ENCODE measurements at regions not wholly inside any gene's neighbourhood (a gene's known extent, or its start where the extent isn't known, plus 50 kb on each side); places are given as distances from the start of the nearest gene placed in this dataset.
A peak's percentile ranks its signal among the peaks of the same experiment; 100 is the strongest.

GRCh38 chr5:155915601-155916000 lies 411.4 kb upstream of the SGCD start:
- no peak overlapping the region for H3K27ac Mint-ChIP-seq (ENCODE audit: unreplicated experiment)
- DNase-seq (ENCODE audit: low read depth) = peak; percentile 12
- H3K4me3 Mint-ChIP-seq (ENCODE audit: unreplicated experiment) = no peak overlapping the region
- no peaks in the 10 kb centered on the region for H3K36me3 Mint-ChIP-seq (ENCODE audit: low read depth, unreplicated experiment)
- no peaks in the 10 kb centered on the region for H3K9me3 ChIP-seq (ENCODE audit: insufficient read depth, low read depth, low read length)
- no peaks in the 10 kb centered on the region for H4K20me1 ChIP-seq (ENCODE audit: insufficient read depth, low read length)
- no peaks in the 10 kb centered on the region for H3K9me3 Mint-ChIP-seq (ENCODE audit: unreplicated experiment)
- H3K4me1 ChIP-seq (ENCODE audit: insufficient read depth, low read length) = no peaks in the 10 kb centered on the region
- H3K27me3 Mint-ChIP-seq (ENCODE audit: low read depth, unreplicated experiment) = no peaks in the 10 kb centered on the region
- H2AFZ ChIP-seq (ENCODE audit: low read depth, low read length) = no peak overlapping the region
- no peak overlapping the region for H3K4me3 ChIP-seq (ENCODE audit: insufficient read depth, low read depth, low read length)
- peaks cover 17% of the 10 kb centered on the region for H3K4me1 Mint-ChIP-seq (ENCODE audit: low read depth, unreplicated experiment)
- no peak overlapping the region for H3K4me2 ChIP-seq (ENCODE audit: low read length)
- H3K36me3 ChIP-seq (ENCODE audit: insufficient read depth, low read length) = no peaks in the 10 kb centered on the region
- H3K27me3 ChIP-seq (ENCODE audit: insufficient read depth, low read length) = no peaks in the 10 kb centered on the region
- TF ChIP-seq CTCF (IDR thresholded peaks at IDR 0.05; ENCODE audit: insufficient read depth, low read depth, low read length) (no peak), EZH2 (IDR thresholded peaks at IDR 0.05; ENCODE audit: insufficient read depth, low read length) (no peak)
- peak; percentile 17 for FAIRE-seq
- H3K27ac ChIP-seq (ENCODE audit: low read depth, low read length) = no peak overlapping the region
- H3K79me2 ChIP-seq (ENCODE audit: insufficient read depth, low read length) = no peaks in the 10 kb centered on the region
- no peak overlapping the region for H3K9ac ChIP-seq (ENCODE audit: low read length)

GRCh38 chr5:155919126-155919525 lies 407.8 kb upstream of the SGCD start:
- Mint-ChIP-seq H3K9me3 (ENCODE audit: unreplicated experiment) (no peaks in the 10 kb centered on the region), H3K4me3 (ENCODE audit: unreplicated experiment) (no peak overlapping the region), H3K36me3 (ENCODE audit: low read depth, unreplicated experiment) (no peaks in the 10 kb centered on the region), H3K4me1 (ENCODE audit: low read depth, unreplicated experiment) (peaks cover 17% of the 10 kb centered on the region), H3K27me3 (ENCODE audit: low read depth, unreplicated experiment) (no peaks in the 10 kb centered on the region), H3K27ac (ENCODE audit: unreplicated experiment) (no peak overlapping the region)
- no peak for DNase-seq (ENCODE audit: low read depth)
- Histone ChIP-seq H4K20me1 (ENCODE audit: insufficient read depth, low read length) (no peaks in the 10 kb centered on the region), H3K9ac (ENCODE audit: low read length) (no peak overlapping the region), H3K79me2 (ENCODE audit: insufficient read depth, low read length) (no peaks in the 10 kb centered on the region), H3K27me3 (ENCODE audit: insufficient read depth, low read length) (no peaks in the 10 kb centered on the region), H3K4me3 (ENCODE audit: insufficient read depth, low read depth, low read length) (no peak overlapping the region), H3K4me1 (ENCODE audit: insufficient read depth, low read length) (no peaks in the 10 kb centered on the region), H2AFZ (ENCODE audit: low read depth, low read length) (no peak overlapping the region), H3K27ac (ENCODE audit: low read depth, low read length) (no peak overlapping the region), H3K36me3 (ENCODE audit: insufficient read depth, low read length) (no peaks in the 10 kb centered on the region), H3K4me2 (ENCODE audit: low read length) (no peak overlapping the region), H3K9me3 (ENCODE audit: insufficient read depth, low read depth, low read length) (no peaks in the 10 kb centered on the region)
- no peak for FAIRE-seq
- TF ChIP-seq EZH2 (IDR thresholded peaks at IDR 0.05; ENCODE audit: insufficient read depth, low read length) (no peak), CTCF (IDR thresholded peaks at IDR 0.05; ENCODE audit: insufficient read depth, low read depth, low read length) (no peak)

- H3K36me3 Mint-ChIP-seq (ENCODE audit: low read depth, unreplicated experiment) = no peaks in the 10 kb centered on the region
- no peak overlapping the region for H3K27ac Mint-ChIP-seq (ENCODE audit: unreplicated experiment)
- H3K9me3 ChIP-seq (ENCODE audit: insufficient read depth, low read depth, low read length) = no peaks in the 10 kb centered on the region
Observed at GRCh38 chr5:155919725-155920124, 407.2 kb upstream of the SGCD start.

More at GRCh38 chr5:155919725-155920124, 407.2 kb upstream of the SGCD start:
- peaks cover 17% of the 10 kb centered on the region for H3K4me1 Mint-ChIP-seq (ENCODE audit: low read depth, unreplicated experiment)
- H3K79me2 ChIP-seq (ENCODE audit: insufficient read depth, low read length) = no peaks in the 10 kb centered on the region
- H3K9me3 Mint-ChIP-seq (ENCODE audit: unreplicated experiment) = no peaks in the 10 kb centered on the region
- H4K20me1 ChIP-seq (ENCODE audit: insufficient read depth, low read length) = no peaks in the 10 kb centered on the region
- FAIRE-seq (no peak), DNase-seq (ENCODE audit: low read depth) (no peak)
- no peaks in the 10 kb centered on the region for H3K4me1 ChIP-seq (ENCODE audit: insufficient read depth, low read length)
- H3K4me3 Mint-ChIP-seq (ENCODE audit: unreplicated experiment) = no peak overlapping the region
- no peak overlapping the region for H3K9ac ChIP-seq (ENCODE audit: low read length)
- no peak overlapping the region for H3K27ac ChIP-seq (ENCODE audit: low read depth, low read length)
- H3K4me2 ChIP-seq (ENCODE audit: low read length) = no peak overlapping the region
- TF ChIP-seq EZH2 (IDR thresholded peaks at IDR 0.05; ENCODE audit: insufficient read depth, low read length) (no peak), CTCF (IDR thresholded peaks at IDR 0.05; ENCODE audit: insufficient read depth, low read depth, low read length) (no peak)
- H3K27me3 ChIP-seq (ENCODE audit: insufficient read depth, low read length) = no peaks in the 10 kb centered on the region
- H2AFZ ChIP-seq (ENCODE audit: low read depth, low read length) = no peak overlapping the region
- H3K36me3 ChIP-seq (ENCODE audit: insufficient read depth, low read length) = no peaks in the 10 kb centered on the region
- no peaks in the 10 kb centered on the region for H3K27me3 Mint-ChIP-seq (ENCODE audit: low read depth, unreplicated experiment)
- H3K4me3 ChIP-seq (ENCODE audit: insufficient read depth, low read depth, low read length) = no peak overlapping the region

Data from astrocyte (in vitro differentiated cells and primary cell).